ENCODE measurements at regions not wholly inside any gene's neighbourhood (a gene's known extent, or its start where the extent isn't known, plus 50 kb on each side); places are given as distances from the start of the nearest gene placed in this dataset.
"Not testable (repeated sequence)": the region's sequence is repeated elsewhere in the genome, so short reads cannot be mapped to it uniquely, and the experiment has no call there.

DNA sequence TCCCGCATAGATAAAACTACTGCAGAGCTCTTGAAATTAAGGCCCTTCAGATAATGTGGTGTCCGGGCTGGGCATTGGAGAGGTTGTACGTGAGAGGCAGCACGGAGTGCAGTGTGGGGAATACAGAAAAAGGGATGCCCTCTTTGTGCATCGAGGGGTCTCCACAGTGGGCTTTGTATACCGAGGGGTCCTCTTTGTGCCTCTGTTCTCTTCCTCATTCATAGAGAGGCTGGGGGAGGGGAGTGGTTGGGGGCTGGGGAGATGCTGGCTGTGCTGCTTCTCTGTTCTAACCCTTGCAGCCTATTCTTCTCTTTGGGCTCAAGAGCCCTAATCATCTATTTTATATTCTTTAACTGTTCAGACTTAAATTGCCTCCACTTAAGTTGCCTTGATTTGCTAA, 74.3 kb upstream of the NDN start:
- intact Hi-C loops (cut with DNase I), result no loop called here
- 43% methylated on average over 6 of the region's 6 CpGs for WGBS (ENCODE audit: insufficient coverage, low coverage, low lambda C conversion rate, missing lambda C conversion rate)
- DNase-seq, result no peak
- H3K27ac ChIP-seq, result no peak overlapping the region
- no peak overlapping the region for H3K4me3 ChIP-seq
- no peaks in the 10 kb centered on the region for H3K4me1 ChIP-seq
- no peaks in the 10 kb centered on the region for H3K36me3 ChIP-seq
- H3K27me3 ChIP-seq, result no peaks in the 10 kb centered on the region
- TF ChIP-seq POLR2A (IDR thresholded peaks at IDR 0.05), result no peak
- TF ChIP-seq, protein P1, sequence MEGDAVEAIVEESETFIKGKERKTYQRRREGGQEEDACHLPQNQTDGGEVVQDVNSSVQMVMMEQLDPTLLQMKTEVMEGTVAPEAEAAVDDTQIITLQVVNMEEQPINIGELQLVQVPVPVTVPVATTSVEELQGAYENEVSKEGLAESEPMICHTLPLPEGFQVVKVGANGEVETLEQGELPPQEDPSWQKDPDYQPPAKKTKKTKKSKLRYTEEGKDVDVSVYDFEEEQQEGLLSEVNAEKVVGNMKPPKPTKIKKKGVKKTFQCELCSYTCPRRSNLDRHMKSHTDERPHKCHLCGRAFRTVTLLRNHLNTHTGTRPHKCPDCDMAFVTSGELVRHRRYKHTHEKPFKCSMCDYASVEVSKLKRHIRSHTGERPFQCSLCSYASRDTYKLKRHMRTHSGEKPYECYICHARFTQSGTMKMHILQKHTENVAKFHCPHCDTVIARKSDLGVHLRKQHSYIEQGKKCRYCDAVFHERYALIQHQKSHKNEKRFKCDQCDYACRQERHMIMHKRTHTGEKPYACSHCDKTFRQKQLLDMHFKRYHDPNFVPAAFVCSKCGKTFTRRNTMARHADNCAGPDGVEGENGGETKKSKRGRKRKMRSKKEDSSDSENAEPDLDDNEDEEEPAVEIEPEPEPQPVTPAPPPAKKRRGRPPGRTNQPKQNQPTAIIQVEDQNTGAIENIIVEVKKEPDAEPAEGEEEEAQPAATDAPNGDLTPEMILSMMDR (IDR thresholded peaks at IDR 0.05), result no peak
- ATAC-seq, result no peak
- no peaks in the 10 kb centered on the region for H3K9me3 ChIP-seq

DNA sequence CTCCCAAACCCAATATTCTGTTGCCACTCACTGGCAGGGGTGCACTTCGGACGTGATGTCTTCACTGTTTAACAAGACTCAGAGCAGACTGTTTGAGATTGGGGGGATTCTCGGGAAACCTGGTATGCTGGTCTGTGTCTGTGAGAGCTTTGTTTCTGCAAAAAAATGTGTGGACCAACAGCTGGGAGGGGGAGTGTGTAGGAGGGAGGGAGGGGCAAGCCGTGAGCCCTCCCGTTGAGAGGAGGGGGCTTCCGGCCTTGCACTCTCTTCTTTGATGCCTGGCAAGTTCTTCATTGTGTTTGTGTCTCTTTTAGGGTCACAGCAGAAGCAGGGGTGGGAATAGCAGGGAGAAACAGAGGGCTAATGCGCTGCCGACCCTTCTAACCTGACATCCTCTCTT, 74.9 kb upstream of the NDN start:
- no peak overlapping the region for H3K4me3 ChIP-seq
- ATAC-seq (no peak), DNase-seq (no peak)
- no peaks in the 10 kb centered on the region for H3K9me3 ChIP-seq
- WGBS (ENCODE audit: insufficient coverage, low coverage, low lambda C conversion rate, missing lambda C conversion rate), result 27% methylated on average over 7 of the region's 8 CpGs
- H3K36me3 ChIP-seq, result no peaks in the 10 kb centered on the region
- no peak overlapping the region for H3K27ac ChIP-seq
- intact Hi-C loops (cut with DNase I), result no loop called here
- TF ChIP-seq POLR2A (IDR thresholded peaks at IDR 0.05), result no peak
- TF ChIP-seq, protein P1 (IDR thresholded peaks at IDR 0.05), result no peak
- no peaks in the 10 kb centered on the region for H3K4me1 ChIP-seq
- H3K27me3 ChIP-seq, result no peaks in the 10 kb centered on the region

DNA sequence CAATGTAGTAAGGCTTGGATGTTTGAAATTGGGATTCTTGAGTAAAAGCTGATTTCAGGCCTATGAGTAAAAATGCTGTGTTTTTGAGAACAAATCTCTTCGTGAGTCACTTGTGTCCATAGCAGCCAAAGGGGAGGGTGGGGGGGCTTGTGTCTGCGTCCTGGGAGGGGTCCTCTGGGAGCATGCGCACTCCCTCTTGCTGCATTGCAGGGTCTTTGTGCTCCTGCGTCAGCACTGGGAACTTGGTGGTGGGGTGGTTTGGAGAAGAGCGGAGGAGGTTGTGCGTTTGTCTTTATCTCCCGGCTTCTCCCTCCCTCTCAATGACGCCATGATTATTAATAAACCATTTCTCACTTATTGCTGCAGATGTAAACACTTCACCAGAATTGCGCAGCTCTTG, 75.9 kb upstream of the NDN start:
- intact Hi-C loops (cut with DNase I), result no loop called here
- H3K27ac ChIP-seq, result no peak overlapping the region
- no peaks in the 10 kb centered on the region for H3K27me3 ChIP-seq
- no peak for TF ChIP-seq POLR2A (IDR thresholded peaks at IDR 0.05)
- TF ChIP-seq, protein P1 (IDR thresholded peaks at IDR 0.05), result no peak
- WGBS (ENCODE audit: insufficient coverage, low coverage, low lambda C conversion rate, missing lambda C conversion rate), result 75% methylated on average over 9 of the region's 9 CpGs
- no peak for ATAC-seq
- no peaks in the 10 kb centered on the region for H3K9me3 ChIP-seq
- H3K4me3 ChIP-seq, result no peak overlapping the region
- DNase-seq, result no peak
- no peaks in the 10 kb centered on the region for H3K36me3 ChIP-seq
- no peaks in the 10 kb centered on the region for H3K4me1 ChIP-seq

DNA sequence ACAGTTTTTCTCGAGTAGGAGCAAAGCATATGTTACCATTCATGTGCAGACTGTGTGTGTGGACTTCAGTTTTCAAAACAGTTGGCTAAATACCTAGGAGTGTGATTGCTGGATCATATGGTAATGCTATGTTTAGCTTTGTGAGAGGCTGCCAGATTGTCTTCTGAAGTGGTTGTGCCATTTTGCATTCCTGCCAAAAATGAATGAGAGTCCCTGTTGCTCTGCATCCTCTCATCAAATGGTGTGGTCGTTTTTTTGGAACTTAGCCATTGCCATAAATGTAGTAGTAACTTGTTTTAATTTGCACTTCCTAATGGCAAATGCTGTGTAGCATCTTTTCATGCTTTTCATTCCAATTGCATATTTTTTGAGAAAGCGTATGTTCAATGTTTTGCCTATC, 77.2 kb upstream of the NDN start:
- no peaks in the 10 kb centered on the region for H3K4me1 ChIP-seq
- no peak for ATAC-seq
- 24% methylated on average over 3 of the region's 3 CpGs for WGBS (ENCODE audit: insufficient coverage, low coverage, low lambda C conversion rate, missing lambda C conversion rate)
- no peak for TF ChIP-seq POLR2A (IDR thresholded peaks at IDR 0.05)
- TF ChIP-seq, protein P1 (IDR thresholded peaks at IDR 0.05), result no peak
- no peaks in the 10 kb centered on the region for H3K9me3 ChIP-seq
- no peak overlapping the region for H3K4me3 ChIP-seq
- no peaks in the 10 kb centered on the region for H3K27me3 ChIP-seq
- no peak overlapping the region for H3K27ac ChIP-seq
- no peak for DNase-seq
- H3K36me3 ChIP-seq, result no peaks in the 10 kb centered on the region
- intact Hi-C loops (cut with DNase I), result no loop called here

DNA sequence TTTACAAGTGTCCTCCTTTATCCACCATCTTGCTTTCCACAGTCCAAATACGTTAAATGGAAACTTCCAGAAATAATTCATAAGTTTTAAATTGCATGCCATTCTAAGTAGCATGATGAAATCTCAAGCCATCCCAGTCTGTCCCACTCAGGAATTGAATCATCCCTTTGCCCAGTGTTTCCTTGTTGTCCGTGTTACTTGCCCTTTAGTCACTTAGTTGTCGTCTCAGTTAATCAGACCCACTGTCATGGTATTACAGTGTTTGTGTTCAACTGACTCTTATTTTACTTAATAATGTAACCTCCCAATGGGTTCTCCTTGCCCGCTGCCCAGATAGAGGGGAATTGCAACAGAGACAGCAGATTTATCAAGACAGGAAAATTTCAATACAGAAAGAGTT, 77.6 kb upstream of the NDN start:
- TF ChIP-seq, protein P1 (IDR thresholded peaks at IDR 0.05), result no peak
- no peak for TF ChIP-seq POLR2A (IDR thresholded peaks at IDR 0.05)
- no peak for ATAC-seq
- Histone ChIP-seq H3K27ac (no peak overlapping the region), H3K4me3 (no peak overlapping the region), H3K27me3 (no peaks in the 10 kb centered on the region), H3K36me3 (no peaks in the 10 kb centered on the region), H3K9me3 (no peaks in the 10 kb centered on the region), H3K4me1 (no peaks in the 10 kb centered on the region)
- 61% methylated on average over 4 of the region's 4 CpGs for WGBS (ENCODE audit: insufficient coverage, low coverage, low lambda C conversion rate, missing lambda C conversion rate)
- no peak for DNase-seq
- intact Hi-C loops (cut with DNase I), result no loop called here

DNA sequence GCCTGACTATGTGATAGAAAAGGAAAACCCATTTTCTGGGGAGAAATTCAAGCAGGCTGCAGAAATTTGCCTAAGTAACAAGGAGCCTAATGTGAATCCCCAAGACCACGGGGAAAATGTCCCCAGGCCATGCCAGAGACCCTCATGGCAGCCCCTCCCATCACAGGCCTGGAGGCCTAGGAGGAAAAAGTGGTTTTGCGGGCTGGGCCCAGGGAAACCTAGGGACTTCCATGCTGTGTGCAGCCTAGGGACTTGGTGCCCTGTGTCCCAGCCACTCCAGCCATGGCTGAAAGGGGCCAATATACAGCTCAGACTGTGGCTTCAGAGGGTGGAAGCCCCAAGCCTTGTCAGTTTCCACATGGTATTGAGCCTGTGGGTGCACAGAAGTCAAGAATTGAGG, 79.7 kb upstream of the NDN start:
- intact Hi-C loops (cut with DNase I); DNase-seq; H3K27ac ChIP-seq; H3K36me3 ChIP-seq; H3K4me1 ChIP-seq; ATAC-seq; H3K27me3 ChIP-seq; H3K4me3 ChIP-seq; H3K9me3 ChIP-seq: not testable (repeated sequence)
- 0% methylated on average over 1 of the region's 2 CpGs for WGBS (ENCODE audit: insufficient coverage, low coverage, low lambda C conversion rate, missing lambda C conversion rate)

Data from right lobe of liver (tissue), 6 donors.